GM19025 (cell line): ENCODE measurements at regions not wholly inside any gene's neighbourhood (a gene's known extent, or its start where the extent isn't known, plus 50 kb on each side); places are given as distances from the start of the nearest gene placed in this dataset.

Experiments used
- ATAC-seq: cut with Tn5 transposase; IDR thresholded peaks from one replicate; pipeline ENCODE4 v1.9.1; 2021; ENCODE audit warnings: mild to moderate bottlenecking, low read depth, moderate library complexity; ENCODE audit not compliant: unreplicated experiment

- no peak for ATAC-seq
Observed at GRCh38 chr21:43304621-43305335, 122.2 kb downstream of the SIK1 start.

- no peak for ATAC-seq
Observed at GRCh38 chr21:43304206-43304605, 122.7 kb downstream of the SIK1 start.

- ATAC-seq: no peak
Observed at GRCh38 chr21:43303275-43304178, 123.4 kb downstream of the SIK1 start.

GRCh38 chr21:43302769-43303168, 124.2 kb downstream of the SIK1 start:
- ATAC-seq: no peak

GRCh38 chr21:43302062-43302700, 124.8 kb downstream of the SIK1 start:
- ATAC-seq: no peak

GRCh38 chr21:43301409-43302061, 125.4 kb downstream of the SIK1 start:
- ATAC-seq: no peak

- ATAC-seq: no peak
Observed at GRCh38 chr21:43300496-43301408, 126.2 kb downstream of the SIK1 start.

GRCh38 chr21:43299441-43300277, 127.3 kb downstream of the SIK1 start:
- no peak for ATAC-seq

GRCh38 chr21:43298546-43299440, 128.1 kb downstream of the SIK1 start:
- ATAC-seq: no peak

- ATAC-seq: no peak
Observed at GRCh38 chr21:43297989-43298388, 128.9 kb downstream of the SIK1 start.

- no peak for ATAC-seq
Observed at GRCh38 chr21:43297391-43297981, 128.7 kb downstream of the CRYAA start.

GRCh38 chr21:43295066-43295958, 126.5 kb downstream of the CRYAA start:
- ATAC-seq: no peak

GRCh38 chr21:43294194-43294902, 125.5 kb downstream of the CRYAA start:
- ATAC-seq: no peak

GRCh38 chr21:43292866-43293142, 124.0 kb downstream of the CRYAA start:
- ATAC-seq: no peak

GRCh38 chr21:43292041-43292865, 123.4 kb downstream of the CRYAA start:
- no peak for ATAC-seq
